Fibroblast of gingiva (primary cell): ENCODE measurements at regions not wholly inside any gene's neighbourhood (a gene's known extent, or its start where the extent isn't known, plus 50 kb on each side); places are given as distances from the start of the nearest gene placed in this dataset.

Source experiments
- DNase-seq: peaks from one replicate; pipeline ENCODE4 v3.0.0-alpha.2; 2011; ENCODE audit warnings: low read depth

GRCh38 chr15:25563596-25563995 lies 124.8 kb upstream of the UBE3A start:
- DNase-seq: no peak

GRCh38 chr15:25557926-25558325 lies 119.1 kb upstream of the UBE3A start:
- DNase-seq: no peak

- no peak for DNase-seq
Measured at GRCh38 chr15:25556136-25556535, 117.3 kb upstream of the UBE3A start.

GRCh38 chr15:25554640-25555039 lies 115.8 kb upstream of the UBE3A start:
- DNase-seq: no peak

- DNase-seq: no peak
Measured at GRCh38 chr15:25548600-25548999, 109.8 kb upstream of the UBE3A start.

- DNase-seq: no peak
Measured at GRCh38 chr15:25545889-25546288, 107.1 kb upstream of the UBE3A start.

GRCh38 chr15:25545017-25545416 lies 106.2 kb upstream of the UBE3A start:
- no peak for DNase-seq

- no peak for DNase-seq
Measured at GRCh38 chr15:25544076-25544475, 105.3 kb upstream of the UBE3A start.

- peak; percentile 26 for DNase-seq
Measured at GRCh38 chr15:25543196-25543595, 104.4 kb upstream of the UBE3A start.

- DNase-seq: no peak
Measured at GRCh38 chr15:25541228-25541627, 102.4 kb upstream of the UBE3A start.

- no peak for DNase-seq
Measured at GRCh38 chr15:25536801-25537611, 98.2 kb upstream of the UBE3A start.

GRCh38 chr15:25535866-25536265 lies 97.0 kb upstream of the UBE3A start:
- DNase-seq: no peak

- no peak for DNase-seq
Measured at GRCh38 chr15:25534293-25534692, 95.5 kb upstream of the UBE3A start.

GRCh38 chr15:25532269-25533140 lies 93.7 kb upstream of the UBE3A start:
- no peak for DNase-seq

GRCh38 chr15:25529774-25530173 lies 91.0 kb upstream of the UBE3A start:
- DNase-seq: no peak

- DNase-seq: no peak
Measured at GRCh38 chr15:25527118-25527517, 88.3 kb upstream of the UBE3A start.

- no peak for DNase-seq
Measured at GRCh38 chr15:25525741-25526140, 86.9 kb upstream of the UBE3A start.

GRCh38 chr15:25515633-25516032 lies 76.8 kb upstream of the UBE3A start:
- no peak for DNase-seq

GRCh38 chr15:25514522-25514921 lies 75.7 kb upstream of the UBE3A start:
- no peak for DNase-seq

GRCh38 chr15:25512957-25513356 lies 74.1 kb upstream of the UBE3A start:
- no peak for DNase-seq

GRCh38 chr15:25510146-25510545 lies 71.3 kb upstream of the UBE3A start:
- DNase-seq: no peak

GRCh38 chr15:25509703-25510102 lies 70.9 kb upstream of the UBE3A start:
- no peak for DNase-seq

- DNase-seq: peak; percentile 21
Measured at GRCh38 chr15:25508369-25509002, 69.7 kb upstream of the UBE3A start.
